ENCODE measurements at regions not wholly inside any gene's neighbourhood (a gene's known extent, or its start where the extent isn't known, plus 50 kb on each side); places are given as distances from the start of the nearest gene placed in this dataset.
"Not testable (repeated sequence)": the region's sequence is repeated elsewhere in the genome, so short reads cannot be mapped to it uniquely, and the experiment has no call there.

- DNase-seq (ENCODE audit: low read depth in 2 of 2), result no peak
Measured at GRCh38 chr20:22949331-22950109, 85.6 kb upstream of the SSTR4 start.

- no peak for DNase-seq (ENCODE audit: low read depth in 2 of 2)
Measured at GRCh38 chr20:22951966-22952365, 83.1 kb upstream of the SSTR4 start.

GRCh38 chr20:22954661-22955060 lies 80.5 kb upstream of the SSTR4 start:
- DNase-seq (ENCODE audit: low read depth in 2 of 2), result no peak

- DNase-seq (ENCODE audit: low read depth in 2 of 2), result no peak
Measured at GRCh38 chr20:22958390-22958789, 76.7 kb upstream of the SSTR4 start.

GRCh38 chr20:22962567-22963439 lies 72.3 kb upstream of the SSTR4 start:
- DNase-seq (ENCODE audit: low read depth in 2 of 2), result no peak

GRCh38 chr20:22963581-22963980 lies 71.5 kb upstream of the SSTR4 start:
- DNase-seq (ENCODE audit: low read depth in 2 of 2), result no peak

GRCh38 chr20:22966787-22967464 lies 68.2 kb upstream of the SSTR4 start:
- no peak for DNase-seq (ENCODE audit: low read depth in 2 of 2)

GRCh38 chr20:22967706-22968105 lies 67.4 kb upstream of the SSTR4 start:
- not testable (repeated sequence) for DNase-seq (ENCODE audit: low read depth in 2 of 2)

- DNase-seq (ENCODE audit: low read depth in 2 of 2), result not testable (repeated sequence)
Measured at GRCh38 chr20:22969031-22969430, 66.1 kb upstream of the SSTR4 start.

- not testable (repeated sequence) for DNase-seq (ENCODE audit: low read depth in 2 of 2)
Measured at GRCh38 chr20:22971077-22971476, 64.0 kb upstream of the SSTR4 start.

GRCh38 chr20:22974354-22974753 lies 60.8 kb upstream of the SSTR4 start:
- DNase-seq (ENCODE audit: low read depth in 2 of 2), result no peak

GRCh38 chr20:22977047-22977785 lies 57.9 kb upstream of the SSTR4 start:
- no peak for DNase-seq (ENCODE audit: low read depth in 2 of 2)

- no peak for DNase-seq (ENCODE audit: low read depth in 2 of 2)
Measured at GRCh38 chr20:22984008-22984407, 51.1 kb upstream of the SSTR4 start.

- no peak for DNase-seq (ENCODE audit: low read depth in 2 of 2)
Measured at GRCh38 chr20:22984606-22985005, 50.5 kb upstream of the SSTR4 start.

GRCh38 chr20:22985239-22985778 lies 49.8 kb upstream of the SSTR4 start:
- no peak for DNase-seq (ENCODE audit: low read depth in 2 of 2)
